Glomerular visceral epithelial cell (primary cell): ENCODE measurements at regions not wholly inside any gene's neighbourhood (a gene's known extent, or its start where the extent isn't known, plus 50 kb on each side); places are given as distances from the start of the nearest gene placed in this dataset.
"Not testable (repeated sequence)": the region's sequence is repeated elsewhere in the genome, so short reads cannot be mapped to it uniquely, and the experiment has no call there.

Source experiments
- DNase-seq: peaks from one replicate; pipeline ENCODE4 v3.0.0-alpha.2; 2016; ENCODE audit errors: extremely low spot score

GRCh38 chr17:51347851-51348584 is 87.7 kb downstream of the UTP18 start:
- no peak for DNase-seq

- no peak for DNase-seq
Observed at GRCh38 chr17:51351080-51351479, 90.7 kb downstream of the UTP18 start.

- DNase-seq: no peak
Observed at GRCh38 chr17:51351890-51352289, 91.5 kb downstream of the UTP18 start.

DNA sequence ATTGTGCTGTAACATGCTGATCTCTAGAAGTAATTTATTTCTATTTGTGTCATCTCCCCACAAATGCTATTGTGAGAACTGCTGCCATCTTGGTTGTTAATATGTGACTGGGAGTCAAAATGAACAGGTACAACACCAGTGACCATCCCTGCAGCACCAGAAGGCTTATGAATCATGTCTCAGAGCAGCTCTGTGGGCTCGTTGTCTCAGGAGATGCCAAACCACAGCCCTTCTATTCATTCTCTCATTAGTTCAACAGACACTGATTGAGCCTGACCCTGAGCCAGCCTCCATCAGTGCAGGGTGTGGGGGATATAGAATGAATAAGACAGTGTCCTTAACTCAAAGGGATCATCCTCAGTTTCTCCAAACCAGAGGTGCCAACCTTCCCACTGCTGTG is 92.5 kb downstream of the UTP18 start:
- DNase-seq: no peak

DNA sequence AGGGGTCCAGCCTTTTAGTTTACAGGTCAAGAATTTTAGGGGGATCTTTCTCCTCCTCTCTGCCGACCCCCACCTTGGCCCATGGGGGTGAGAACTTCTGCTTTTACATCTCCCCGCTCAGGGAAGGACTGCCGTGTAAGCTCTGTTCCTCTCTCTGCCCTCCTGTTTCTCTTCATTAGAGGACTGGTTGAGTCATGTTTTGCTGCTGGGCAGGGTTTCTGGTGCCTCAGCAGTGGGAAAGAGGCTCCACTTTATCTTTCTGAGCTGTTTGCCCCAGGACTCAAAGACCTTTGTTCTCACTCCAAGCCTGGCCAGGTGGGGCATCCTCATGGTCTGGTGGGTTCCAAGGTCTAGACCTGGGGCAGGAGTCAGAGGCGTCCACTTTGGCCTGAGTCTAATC is 93.0 kb downstream of the UTP18 start:
- no peak for DNase-seq

GRCh38 chr17:51354936-51355335 is 94.6 kb downstream of the UTP18 start:
- no peak for DNase-seq

- DNase-seq: no peak
Observed at GRCh38 chr17:51355441-51356410, 95.4 kb downstream of the UTP18 start.

DNA sequence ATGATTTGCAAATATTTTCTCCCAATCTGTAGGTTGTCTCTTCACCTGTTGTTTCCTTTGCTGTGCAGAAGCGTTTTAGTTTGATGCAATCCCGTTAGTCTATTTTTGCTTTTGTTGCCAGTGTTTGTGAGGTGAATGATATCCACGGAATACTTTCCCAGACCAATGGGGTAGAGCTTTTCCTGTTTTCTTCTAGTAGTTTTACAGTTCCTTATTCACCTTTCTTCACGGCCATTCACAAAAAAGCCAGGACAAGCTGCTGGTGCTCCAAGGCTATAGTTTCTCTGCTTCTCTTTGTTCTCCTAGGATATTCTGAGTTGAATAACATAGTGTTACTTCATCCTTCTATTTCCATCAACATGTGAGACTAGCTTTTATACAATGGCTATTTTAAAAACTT is 98.7 kb downstream of the UTP18 start:
- DNase-seq: no peak

- DNase-seq: no peak
Observed at GRCh38 chr17:51362811-51363585, 102.7 kb downstream of the UTP18 start.

GRCh38 chr17:51365090-51365489 is 104.7 kb downstream of the UTP18 start:
- DNase-seq: no peak

DNA sequence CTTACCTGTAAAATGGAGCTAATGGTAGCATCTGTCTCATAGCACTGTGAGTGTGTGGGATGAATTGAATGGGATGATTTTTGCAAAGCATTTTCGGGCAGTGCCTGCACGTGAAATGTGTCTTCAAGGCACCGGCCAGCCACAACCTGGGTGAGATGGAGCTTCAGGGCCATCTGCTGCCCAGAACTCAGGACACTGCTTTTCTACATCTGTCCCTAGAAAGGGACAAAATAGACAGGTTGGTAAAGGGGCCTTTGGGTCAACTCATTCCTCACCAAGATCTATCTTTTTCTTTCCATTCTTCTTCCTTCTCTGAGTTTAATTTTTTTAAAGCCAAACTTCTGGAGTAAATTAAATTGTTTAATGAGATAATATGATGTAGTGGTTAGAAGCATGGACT is 106.5 kb downstream of the UTP18 start:
- DNase-seq: no peak

DNA sequence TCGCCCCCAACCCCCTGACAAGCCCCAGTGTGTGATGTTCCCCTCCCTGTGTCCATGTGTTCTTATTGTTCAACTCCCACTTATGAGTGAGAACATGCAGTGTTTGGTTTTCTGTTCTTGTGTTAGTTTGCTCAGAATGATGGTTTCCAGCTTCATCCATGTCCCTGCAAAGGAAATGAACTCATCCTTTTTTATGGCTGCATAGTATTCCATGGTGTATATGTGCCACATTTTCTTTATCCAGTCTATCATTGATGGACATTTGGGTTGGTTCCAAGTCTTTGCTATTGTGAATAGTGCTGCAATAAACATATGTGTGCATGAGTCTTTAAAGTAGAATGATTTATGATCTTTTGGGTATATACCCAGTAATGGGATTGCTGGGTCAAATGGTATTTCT is 107.5 kb downstream of the UTP18 start:
- DNase-seq: not testable (repeated sequence)

DNA sequence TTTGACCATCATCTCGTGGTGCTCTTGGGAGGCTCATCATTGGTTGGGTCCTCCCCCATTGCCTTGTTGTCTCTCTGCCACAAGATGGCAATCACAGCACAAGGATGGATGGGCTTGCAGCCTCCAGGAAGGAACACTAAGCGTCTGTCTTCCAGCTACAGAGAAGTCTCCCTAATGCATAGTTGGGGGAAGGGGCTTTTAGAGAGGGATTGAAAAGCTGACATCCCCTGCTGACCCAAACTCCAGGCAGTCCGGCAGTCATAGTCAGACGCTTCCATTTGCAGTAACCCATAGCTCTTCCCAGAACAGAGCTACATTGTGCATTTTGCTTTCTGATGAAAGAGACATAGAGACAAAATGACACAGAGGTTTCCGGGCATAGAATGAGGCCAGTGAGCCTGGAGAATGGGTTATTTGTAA is 111.4 kb downstream of the UTP18 start:
- DNase-seq: peak; percentile 48

DNA sequence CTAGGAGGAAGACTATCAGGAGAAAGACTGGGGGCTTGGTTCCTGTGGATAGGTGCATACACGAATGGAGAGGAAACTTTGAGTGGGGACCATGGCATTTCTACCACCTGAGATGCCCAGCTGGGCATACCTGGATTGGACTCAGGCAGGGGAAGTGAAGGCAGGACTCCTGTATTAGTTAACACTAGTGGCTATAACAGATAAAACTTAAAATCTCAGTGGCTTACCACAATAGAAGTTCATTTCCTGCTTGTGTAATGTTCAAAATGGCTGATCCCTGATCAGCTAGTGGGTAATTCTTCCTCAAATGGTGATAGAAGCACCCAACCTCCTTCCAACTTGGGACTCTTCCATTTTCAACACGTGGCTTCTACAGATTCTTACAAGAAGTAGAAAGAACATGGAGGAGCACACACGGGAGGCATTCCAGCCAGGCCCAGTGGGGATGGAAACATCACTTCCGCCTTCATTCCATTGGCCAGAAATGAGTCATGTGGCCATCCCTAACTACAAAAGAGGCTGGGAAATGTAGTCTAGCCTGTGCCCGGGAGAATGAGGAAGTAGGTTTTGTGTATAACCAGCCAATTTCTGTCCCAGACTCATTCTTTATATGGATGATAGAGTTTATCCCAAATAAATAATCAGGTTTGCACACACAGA is 112.1 kb downstream of the UTP18 start:
- peak; percentile 20 for DNase-seq

DNA sequence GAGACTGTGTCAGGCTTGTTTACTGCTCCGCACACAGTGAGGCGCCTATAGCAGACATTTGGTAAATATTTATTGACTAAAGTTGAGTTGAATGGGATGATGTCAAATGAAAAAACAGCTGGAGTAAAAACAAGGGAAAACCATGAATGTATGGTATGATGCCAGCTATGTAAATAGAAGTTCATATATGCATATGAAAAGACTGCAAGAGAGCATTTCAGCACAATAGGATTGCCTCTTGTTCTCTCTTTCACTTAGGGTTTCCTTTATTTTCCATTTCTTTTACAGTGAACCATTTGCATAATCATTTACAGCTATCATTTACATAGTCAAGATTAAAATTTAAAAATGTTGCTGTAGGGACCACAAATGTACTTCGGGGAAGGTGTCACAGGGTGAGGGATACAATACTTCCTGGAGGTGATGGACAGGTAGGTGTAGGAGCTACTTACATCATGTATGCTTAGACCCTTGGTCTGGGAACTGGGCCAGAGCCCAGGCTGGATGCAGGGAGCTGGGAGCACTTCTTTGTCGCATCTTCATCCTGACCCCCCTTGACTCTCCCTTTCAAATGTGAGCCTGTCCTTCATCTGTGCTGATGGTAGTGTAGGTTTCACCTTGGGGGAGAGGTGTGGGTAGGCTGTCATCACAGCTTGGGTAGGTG is 113.3 kb downstream of the UTP18 start:
- no peak for DNase-seq

DNA sequence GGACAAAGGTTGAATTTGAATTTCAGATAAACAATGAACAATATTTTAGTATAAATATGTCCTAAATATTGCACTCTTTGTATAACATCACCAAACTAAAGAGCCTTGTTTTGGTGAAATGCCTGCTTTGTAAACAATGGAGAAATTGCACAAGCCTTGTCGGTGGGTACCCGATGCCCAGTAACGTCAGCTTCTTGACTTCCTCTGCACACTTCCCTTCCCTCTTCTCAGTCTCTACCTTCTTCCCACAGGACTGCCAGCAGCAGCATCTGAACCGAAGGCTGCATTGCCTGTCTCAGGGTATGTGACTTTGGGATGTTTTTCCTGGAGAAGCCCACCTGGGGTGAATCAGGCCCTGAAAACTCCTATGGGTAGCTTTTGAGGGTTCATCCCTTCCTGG is 113.9 kb downstream of the UTP18 start:
- DNase-seq: no peak

- no peak for DNase-seq
Observed at GRCh38 chr17:51375771-51376170, 115.4 kb downstream of the UTP18 start.

DNA sequence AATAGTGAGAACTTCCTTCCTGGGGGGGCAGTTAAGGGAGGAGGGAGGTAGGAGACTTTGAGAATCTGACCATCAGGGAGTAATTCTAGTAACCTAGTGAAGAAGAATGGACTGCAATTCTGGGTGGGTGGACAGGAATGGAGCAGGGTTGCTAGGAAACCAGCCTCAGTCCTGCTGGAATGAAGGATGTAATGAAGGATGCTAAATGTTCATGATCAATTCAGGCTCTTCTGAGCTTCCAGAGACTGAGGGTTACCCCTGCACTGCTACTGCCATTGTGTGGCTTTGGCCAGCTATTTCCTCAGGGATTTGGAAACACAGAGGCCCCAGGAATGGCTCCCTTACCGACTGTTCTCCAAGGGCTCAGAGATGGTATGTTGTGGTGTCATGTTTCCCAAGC is 116.4 kb downstream of the UTP18 start:
- no peak for DNase-seq

DNA sequence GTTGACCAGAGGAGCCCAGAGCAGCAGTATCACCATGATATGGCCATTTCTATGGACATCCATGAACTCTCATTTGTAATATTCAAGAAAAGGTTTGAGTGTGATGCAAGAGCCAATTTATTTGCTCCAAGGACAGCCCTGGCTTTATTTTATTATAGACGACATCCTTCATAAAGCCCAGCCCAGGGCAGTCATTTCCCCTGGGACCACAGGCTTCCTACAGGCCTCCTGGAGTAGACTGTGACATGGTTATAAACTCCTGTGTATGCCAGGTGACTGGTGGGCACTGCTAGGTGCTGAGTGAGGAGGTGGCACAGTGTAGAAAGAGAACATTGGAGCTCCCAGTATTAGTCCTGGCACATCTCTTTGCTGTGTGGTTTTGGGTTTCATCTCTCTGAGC is 120.9 kb downstream of the UTP18 start:
- no peak for DNase-seq

GRCh38 chr17:51385208-51385607 is 124.9 kb downstream of the UTP18 start:
- DNase-seq: no peak

DNA sequence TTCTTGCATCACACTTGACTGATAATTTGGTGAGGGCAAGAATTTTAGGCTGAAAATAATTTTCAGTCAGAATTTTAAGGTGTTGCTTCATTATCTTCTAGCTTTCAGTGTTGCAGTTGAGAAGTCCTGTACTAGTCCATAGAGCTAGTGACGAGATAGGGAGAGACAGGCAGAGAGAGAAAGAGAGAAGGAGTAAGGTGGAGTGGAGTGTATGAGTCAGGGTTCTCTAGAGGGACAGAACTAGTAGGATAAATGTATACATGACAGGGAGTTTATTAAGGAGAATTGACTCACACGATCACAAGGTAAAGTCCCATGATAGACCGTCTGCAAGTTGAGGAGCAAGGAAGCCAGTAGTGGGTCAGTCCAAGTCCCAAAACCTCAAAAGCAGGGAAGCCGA is 127.2 kb downstream of the UTP18 start:
- DNase-seq: no peak
